Esophagus squamous epithelium (tissue), 4 donors: ENCODE measurements at regions not wholly inside any gene's neighbourhood (a gene's known extent, or its start where the extent isn't known, plus 50 kb on each side); places are given as distances from the start of the nearest gene placed in this dataset.

Experiments
- POLR2A ChIP-seq, 4 donors: fragments of 450-650 bp; IDR thresholded peaks; one replicate each; pipeline ENCODE4 v1.6.1; 2017; ENCODE audit warnings: antibody characterized with exemption in 4 of 4, mild to moderate bottlenecking in 4 of 4, moderate library complexity in 3 of 4
- TF ChIP-seq, protein P1 (sequence below), 6 experiments: fragments of 450-650 bp in 4 of 6; fragments of 200-600 bp in 2 of 6; sonication (generic) in 2 of 6; IDR thresholded peaks; one replicate each; pipeline ENCODE4 v1.5.1; 2016 to 2019; ENCODE audit warnings: antibody characterized with exemption in 6 of 6, mild to moderate bottlenecking in 4 of 6, moderate library complexity in 4 of 6

DNA sequence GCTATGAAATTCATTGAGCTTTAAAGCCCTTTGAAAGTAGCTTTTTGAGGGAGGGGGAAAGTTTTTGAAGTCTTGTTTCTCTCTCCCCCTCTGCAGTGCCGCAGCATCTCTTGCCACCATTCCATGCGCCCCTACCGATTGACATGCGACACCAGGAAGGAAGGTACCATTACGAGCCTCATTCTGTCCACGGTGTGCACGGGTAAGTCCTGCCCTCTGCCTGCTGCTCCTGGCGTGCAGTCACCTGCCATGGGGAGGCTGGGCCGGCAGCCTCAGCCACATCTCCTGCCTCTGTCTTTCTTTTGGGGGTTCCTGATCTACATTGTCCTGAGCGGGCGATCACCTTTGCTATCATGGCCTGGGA is 191.6 kb downstream of the GLI2 start:
- TF ChIP-seq, protein P1, sequence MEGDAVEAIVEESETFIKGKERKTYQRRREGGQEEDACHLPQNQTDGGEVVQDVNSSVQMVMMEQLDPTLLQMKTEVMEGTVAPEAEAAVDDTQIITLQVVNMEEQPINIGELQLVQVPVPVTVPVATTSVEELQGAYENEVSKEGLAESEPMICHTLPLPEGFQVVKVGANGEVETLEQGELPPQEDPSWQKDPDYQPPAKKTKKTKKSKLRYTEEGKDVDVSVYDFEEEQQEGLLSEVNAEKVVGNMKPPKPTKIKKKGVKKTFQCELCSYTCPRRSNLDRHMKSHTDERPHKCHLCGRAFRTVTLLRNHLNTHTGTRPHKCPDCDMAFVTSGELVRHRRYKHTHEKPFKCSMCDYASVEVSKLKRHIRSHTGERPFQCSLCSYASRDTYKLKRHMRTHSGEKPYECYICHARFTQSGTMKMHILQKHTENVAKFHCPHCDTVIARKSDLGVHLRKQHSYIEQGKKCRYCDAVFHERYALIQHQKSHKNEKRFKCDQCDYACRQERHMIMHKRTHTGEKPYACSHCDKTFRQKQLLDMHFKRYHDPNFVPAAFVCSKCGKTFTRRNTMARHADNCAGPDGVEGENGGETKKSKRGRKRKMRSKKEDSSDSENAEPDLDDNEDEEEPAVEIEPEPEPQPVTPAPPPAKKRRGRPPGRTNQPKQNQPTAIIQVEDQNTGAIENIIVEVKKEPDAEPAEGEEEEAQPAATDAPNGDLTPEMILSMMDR (IDR thresholded peaks at IDR 0.05): no peak
- TF ChIP-seq POLR2A (IDR thresholded peaks at IDR 0.05): no peak
